ENCODE measurements at regions not wholly inside any gene's neighbourhood (a gene's known extent, or its start where the extent isn't known, plus 50 kb on each side); places are given as distances from the start of the nearest gene placed in this dataset.
A peak's percentile ranks its signal among the peaks of the same experiment; 100 is the strongest.
"Not testable (repeated sequence)": the region's sequence is repeated elsewhere in the genome, so short reads cannot be mapped to it uniquely, and the experiment has no call there.

GRCh38 chr1:221268295-221268694, 389.1 kb downstream of the HLX start:
- H3K27ac Mint-ChIP-seq: no peak overlapping the region

GRCh38 chr1:221271701-221272100, 392.5 kb downstream of the HLX start:
- Mint-ChIP-seq H3K4me3 (no peak overlapping the region), H3K9me3 (no peaks in the 10 kb centered on the region), H3K27me3 (peaks cover 0 to 5% (median 0%) of the 10 kb centered on the region in 3 donors), H3K4me1 (no peaks in the 10 kb centered on the region), H3K27ac (no peak overlapping the region), H3K36me3 (no peaks in the 10 kb centered on the region)
- DNase-seq (no peak), ATAC-seq (ENCODE audit: low read depth in 2 of 2) (no peak)

More at GRCh38 chr1:221268295-221268694, 389.1 kb downstream of the HLX start:
- H3K27me3 Mint-ChIP-seq: peaks cover 0 to 5% (median 3%) of the 10 kb centered on the region in 3 donors
- H3K4me3 Mint-ChIP-seq: no peak overlapping the region
- no peak for DNase-seq
- no peaks in the 10 kb centered on the region for H3K36me3 Mint-ChIP-seq
- H3K4me1 Mint-ChIP-seq: no peaks in the 10 kb centered on the region
- H3K9me3 Mint-ChIP-seq: peaks cover 0 to 2% (median 0%) of the 10 kb centered on the region in 7 donors
- no peak for ATAC-seq (ENCODE audit: low read depth in 2 of 2)

GRCh38 chr1:221272940-221273339, 393.7 kb downstream of the HLX start:
- no peaks in the 10 kb centered on the region for H3K36me3 Mint-ChIP-seq
- ATAC-seq (ENCODE audit: low read depth in 2 of 2) (no peak), DNase-seq (no peak)
- H3K27ac Mint-ChIP-seq: no peak overlapping the region
- H3K4me3 Mint-ChIP-seq: no peak overlapping the region
- no peaks in the 10 kb centered on the region for H3K4me1 Mint-ChIP-seq
- H3K9me3 Mint-ChIP-seq: no peaks in the 10 kb centered on the region
- peaks cover 0 to 12% (median 0%) of the 10 kb centered on the region in 3 donors for H3K27me3 Mint-ChIP-seq

DNA sequence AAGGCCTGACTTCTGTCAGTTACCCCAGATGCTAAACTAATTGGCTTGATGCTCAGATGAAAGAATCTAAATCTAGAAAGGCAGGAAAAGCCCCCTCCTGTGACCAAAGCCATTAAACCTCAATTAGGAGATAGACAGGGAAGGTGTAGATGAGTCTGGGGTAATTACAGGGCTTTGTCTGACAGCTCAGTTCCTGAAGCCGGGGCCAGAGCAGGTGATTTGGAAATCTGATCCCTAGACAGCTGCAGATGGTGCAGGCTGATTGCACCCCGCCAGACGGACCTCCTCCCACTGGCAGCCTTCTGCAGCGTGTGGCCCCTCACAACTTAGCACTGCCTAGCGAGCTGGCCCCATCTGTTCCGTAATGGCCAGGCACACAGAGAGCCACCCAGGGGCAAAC, 395.1 kb downstream of the HLX start:
- DNase-seq (no peak), ATAC-seq (ENCODE audit: low read depth in 2 of 2) (no peak)
- Mint-ChIP-seq H3K36me3 (no peaks in the 10 kb centered on the region), H3K9me3 (no peaks in the 10 kb centered on the region), H3K27ac (peak overlapping the region in 1 of 6 donors; percentile 4), H3K4me3 (no peak overlapping the region), H3K27me3 (peaks cover 0 to 12% (median 5%) of the 10 kb centered on the region in 3 donors), H3K4me1 (no peaks in the 10 kb centered on the region)

GRCh38 chr1:221276896-221277409, 397.7 kb downstream of the HLX start:
- ATAC-seq (ENCODE audit: low read depth in 2 of 2) (no peak), DNase-seq (no peak)
- H3K36me3 Mint-ChIP-seq: no peaks in the 10 kb centered on the region
- H3K27ac Mint-ChIP-seq: no peak overlapping the region
- H3K4me3 Mint-ChIP-seq: no peak overlapping the region
- peaks cover 0 to 12% (median 5%) of the 10 kb centered on the region in 3 donors for H3K27me3 Mint-ChIP-seq
- no peaks in the 10 kb centered on the region for H3K4me1 Mint-ChIP-seq
- H3K9me3 Mint-ChIP-seq: peaks cover 0 to 6% (median 0%) of the 10 kb centered on the region in 7 donors

DNA sequence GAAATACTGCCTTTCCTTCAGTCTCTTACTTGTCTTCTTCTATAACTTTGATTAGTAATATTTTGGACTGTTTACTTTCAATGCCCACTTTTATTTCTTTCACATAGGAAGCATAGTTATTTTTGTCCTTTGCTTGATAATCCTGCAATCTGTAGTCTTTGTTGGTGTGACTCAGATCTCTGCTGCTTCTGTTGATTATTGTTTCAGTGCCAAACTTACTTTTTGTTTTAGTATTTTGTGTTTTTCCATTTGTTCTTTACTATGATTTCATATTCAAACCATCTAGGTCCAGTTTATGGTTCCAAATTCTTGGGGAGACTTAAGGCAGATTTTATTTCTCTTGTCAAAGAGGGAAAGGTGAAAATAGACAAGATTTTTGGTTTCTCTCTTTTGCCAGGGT, 399.9 kb downstream of the HLX start:
- Mint-ChIP-seq H3K4me3 (no peak overlapping the region), H3K27me3 (peaks cover 0 to 23% (median 5%) of the 10 kb centered on the region in 3 donors), H3K9me3 (peaks cover 0 to 6% (median 0%) of the 10 kb centered on the region in 7 donors), H3K27ac (no peak overlapping the region), H3K36me3 (no peaks in the 10 kb centered on the region), H3K4me1 (no peaks in the 10 kb centered on the region)
- DNase-seq: no peak
- ATAC-seq (ENCODE audit: low read depth in 2 of 2): no peak

DNA sequence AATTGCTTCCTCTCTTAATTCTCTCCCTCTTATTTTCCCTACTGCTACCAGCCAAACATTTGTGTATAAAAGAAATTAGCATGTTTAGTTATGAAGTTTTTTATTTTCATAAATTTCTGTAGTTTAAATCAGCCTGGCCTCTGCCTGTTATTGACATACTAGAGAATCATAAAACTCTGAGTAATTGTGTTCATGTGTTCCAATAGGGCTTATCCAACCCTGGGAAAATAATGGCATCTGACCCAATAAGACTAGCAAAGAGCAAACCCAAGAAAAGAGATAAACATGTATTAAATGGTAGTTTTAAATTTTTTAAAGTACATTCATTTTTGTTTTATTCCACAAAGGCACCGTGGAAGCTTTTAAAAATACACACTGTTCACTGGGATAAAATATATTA, 404.3 kb downstream of the HLX start:
- H3K4me1 Mint-ChIP-seq: no peaks in the 10 kb centered on the region
- H3K27ac Mint-ChIP-seq: no peak overlapping the region
- DNase-seq (no peak), ATAC-seq (ENCODE audit: low read depth in 2 of 2) (no peak)
- H3K9me3 Mint-ChIP-seq: peaks cover 0 to 6% (median 0%) of the 10 kb centered on the region in 7 donors
- H3K36me3 Mint-ChIP-seq: no peaks in the 10 kb centered on the region
- H3K27me3 Mint-ChIP-seq: peaks cover 0 to 15% (median 5%) of the 10 kb centered on the region in 3 donors
- H3K4me3 Mint-ChIP-seq: no peak overlapping the region

DNA sequence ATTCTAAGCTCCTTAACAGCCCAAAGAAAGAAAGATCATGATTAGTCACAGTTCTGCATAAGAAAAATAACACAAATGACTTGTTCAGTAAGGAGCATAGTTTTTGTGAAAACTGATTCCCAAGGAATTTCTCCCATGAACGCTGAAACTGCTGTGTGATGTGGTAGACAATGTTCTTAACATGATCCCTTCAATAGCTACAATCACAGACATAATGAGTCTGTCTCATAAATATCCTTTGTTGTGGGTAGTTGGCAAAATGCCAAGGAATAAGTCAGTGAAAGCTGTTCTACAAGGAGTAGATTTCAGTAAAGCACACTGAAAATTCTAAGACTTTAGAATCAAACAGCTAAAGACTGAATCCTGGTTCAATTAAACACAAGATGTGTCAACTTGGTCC, 404.8 kb downstream of the HLX start:
- H3K36me3 Mint-ChIP-seq: no peaks in the 10 kb centered on the region
- no peaks in the 10 kb centered on the region for H3K4me1 Mint-ChIP-seq
- DNase-seq (no peak), ATAC-seq (ENCODE audit: low read depth in 2 of 2) (no peak)
- H3K4me3 Mint-ChIP-seq: no peak overlapping the region
- peaks cover 0 to 6% (median 0%) of the 10 kb centered on the region in 7 donors for H3K9me3 Mint-ChIP-seq
- H3K27me3 Mint-ChIP-seq: peaks cover 0 to 15% (median 3%) of the 10 kb centered on the region in 3 donors
- H3K27ac Mint-ChIP-seq: no peak overlapping the region

- H3K27me3 Mint-ChIP-seq: peaks cover 0 to 15% (median 0%) of the 10 kb centered on the region in 3 donors
- not testable (repeated sequence) for H3K9me3 Mint-ChIP-seq; H3K4me3 Mint-ChIP-seq; H3K27ac Mint-ChIP-seq; DNase-seq; H3K36me3 Mint-ChIP-seq; H3K4me1 Mint-ChIP-seq; ATAC-seq (ENCODE audit: low read depth in 2 of 2)
These were observed 405.7 kb downstream of the HLX start for GRCh38 chr1:221284991-221285390.

GRCh38 chr1:221285458-221286210, 406.4 kb downstream of the HLX start:
- not testable (repeated sequence) for H3K4me3 Mint-ChIP-seq; H3K9me3 Mint-ChIP-seq; ATAC-seq (ENCODE audit: low read depth in 2 of 2); H3K36me3 Mint-ChIP-seq; H3K4me1 Mint-ChIP-seq; H3K27ac Mint-ChIP-seq; DNase-seq
- peaks cover 0 to 15% (median 0%) of the 10 kb centered on the region in 3 donors for H3K27me3 Mint-ChIP-seq

- Mint-ChIP-seq H3K4me3 (no peak overlapping the region), H3K27ac (no peak overlapping the region), H3K4me1 (no peaks in the 10 kb centered on the region)
These were observed 407.2 kb downstream of the HLX start for GRCh38 chr1:221286399-221286798.

DNA sequence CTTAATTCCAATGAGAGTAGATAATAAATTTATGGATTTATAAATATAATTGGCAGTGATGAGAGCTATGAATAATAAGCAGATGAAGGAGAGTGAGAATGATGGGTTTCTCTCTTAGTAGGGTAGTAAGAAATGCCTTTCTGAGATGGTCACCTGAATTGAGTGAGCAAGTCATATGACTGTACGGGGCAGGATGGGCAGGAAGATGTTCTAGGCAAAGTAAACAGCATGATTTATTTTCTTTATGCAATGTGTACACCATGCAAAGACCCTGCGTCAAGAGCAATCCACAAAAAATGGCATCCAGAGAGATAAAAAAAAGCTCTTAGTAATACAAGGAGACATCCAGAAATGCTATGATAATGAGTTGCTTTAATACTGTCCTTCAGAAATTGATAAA, 409.9 kb downstream of the HLX start:
- no peaks in the 10 kb centered on the region for H3K4me1 Mint-ChIP-seq
- no peaks in the 10 kb centered on the region for H3K27me3 Mint-ChIP-seq
- DNase-seq (no peak), ATAC-seq (ENCODE audit: low read depth in 2 of 2) (no peak)
- H3K4me3 Mint-ChIP-seq: no peak overlapping the region
- H3K9me3 Mint-ChIP-seq: no peaks in the 10 kb centered on the region
- H3K36me3 Mint-ChIP-seq: no peaks in the 10 kb centered on the region
- no peak overlapping the region for H3K27ac Mint-ChIP-seq

More at GRCh38 chr1:221286399-221286798, 407.2 kb downstream of the HLX start:
- Mint-ChIP-seq H3K27me3 (peaks cover 0 to 15% (median 0%) of the 10 kb centered on the region in 3 donors), H3K36me3 (no peaks in the 10 kb centered on the region), H3K9me3 (peaks cover 0 to 5% (median 0%) of the 10 kb centered on the region in 7 donors)
- ATAC-seq (ENCODE audit: low read depth in 2 of 2) (no peak), DNase-seq (no peak)

DNA sequence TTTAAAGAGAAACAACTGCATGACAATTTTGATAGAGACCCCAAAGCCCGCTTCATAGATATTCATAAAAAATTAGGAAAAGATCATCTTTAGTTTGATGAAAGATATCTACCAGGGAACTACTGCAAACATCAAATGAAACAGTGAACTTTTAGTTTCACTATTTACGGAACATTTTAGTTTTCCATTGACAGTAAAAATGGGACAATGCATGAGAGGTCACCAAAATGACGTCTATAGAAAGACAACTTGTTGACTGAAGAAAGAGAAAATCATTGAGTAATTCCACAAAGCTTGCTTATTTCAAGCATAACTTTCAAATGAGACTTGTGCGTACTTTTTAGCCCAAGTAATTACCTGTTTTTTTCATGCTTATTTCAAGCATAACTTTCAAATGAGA, 411.4 kb downstream of the HLX start:
- Mint-ChIP-seq H3K9me3 (no peaks in the 10 kb centered on the region), H3K4me1 (no peaks in the 10 kb centered on the region), H3K36me3 (no peaks in the 10 kb centered on the region), H3K27ac (no peak overlapping the region), H3K27me3 (no peaks in the 10 kb centered on the region), H3K4me3 (no peak overlapping the region)
- ATAC-seq (ENCODE audit: low read depth in 2 of 2) (no peak), DNase-seq (no peak)

GRCh38 chr1:221291113-221291512, 411.9 kb downstream of the HLX start:
- no peak overlapping the region for H3K4me3 Mint-ChIP-seq
- DNase-seq: no peak
- no peak for ATAC-seq (ENCODE audit: low read depth in 2 of 2)
- no peaks in the 10 kb centered on the region for H3K36me3 Mint-ChIP-seq
- no peaks in the 10 kb centered on the region for H3K27me3 Mint-ChIP-seq
- no peaks in the 10 kb centered on the region for H3K9me3 Mint-ChIP-seq
- no peaks in the 10 kb centered on the region for H3K4me1 Mint-ChIP-seq
- H3K27ac Mint-ChIP-seq: no peak overlapping the region
